GM19043 (cell line): ENCODE measurements at regions not wholly inside any gene's neighbourhood (a gene's known extent, or its start where the extent isn't known, plus 50 kb on each side); places are given as distances from the start of the nearest gene placed in this dataset.
"Not testable (repeated sequence)": the region's sequence is repeated elsewhere in the genome, so short reads cannot be mapped to it uniquely, and the experiment has no call there.

Experiments used
- ATAC-seq: cut with Tn5 transposase; IDR thresholded peaks from one replicate; pipeline ENCODE4 v1.9.1; 2021; ENCODE audit warnings: low read depth; ENCODE audit not compliant: unreplicated experiment

- ATAC-seq = not testable (repeated sequence)
Observed at GRCh38 chr1:121558034-121558433, 373.3 kb downstream of the SRGAP2C start.

GRCh38 chr1:121558514-121558913, 373.7 kb downstream of the SRGAP2C start:
- ATAC-seq = no peak

DNA sequence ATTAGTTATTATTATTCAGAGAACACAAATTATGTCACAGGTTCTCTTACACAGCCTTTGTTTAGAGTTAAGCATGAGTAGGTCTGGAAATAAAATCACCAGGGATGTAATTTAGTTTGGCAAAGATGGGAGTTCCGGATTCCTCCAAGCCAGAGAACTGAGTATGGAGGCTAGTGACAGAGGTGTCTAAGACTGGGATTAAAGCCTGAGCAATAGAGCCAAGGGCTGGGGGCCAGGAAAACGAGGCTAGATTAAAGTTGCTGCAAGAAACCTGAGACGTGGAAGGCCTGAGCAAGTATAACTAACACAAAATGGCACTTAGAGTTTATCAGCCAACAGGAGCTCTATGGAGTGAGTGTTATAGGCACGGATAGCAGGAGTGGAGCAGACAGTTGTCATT, 381.6 kb downstream of the SRGAP2C start:
- no peak for ATAC-seq

GRCh38 chr1:121569428-121569827, 384.7 kb downstream of the SRGAP2C start:
- no peak for ATAC-seq

- ATAC-seq = not testable (repeated sequence)
Observed at GRCh38 chr1:121573881-121574504, 389.2 kb downstream of the SRGAP2C start.

- ATAC-seq = not testable (repeated sequence)
Observed at GRCh38 chr1:121574505-121574899, 389.7 kb downstream of the SRGAP2C start.

- ATAC-seq = not testable (repeated sequence)
Observed at GRCh38 chr1:121582898-121583297, 398.1 kb downstream of the SRGAP2C start.

GRCh38 chr1:121586369-121587229, 401.8 kb downstream of the SRGAP2C start:
- ATAC-seq = no peak

DNA sequence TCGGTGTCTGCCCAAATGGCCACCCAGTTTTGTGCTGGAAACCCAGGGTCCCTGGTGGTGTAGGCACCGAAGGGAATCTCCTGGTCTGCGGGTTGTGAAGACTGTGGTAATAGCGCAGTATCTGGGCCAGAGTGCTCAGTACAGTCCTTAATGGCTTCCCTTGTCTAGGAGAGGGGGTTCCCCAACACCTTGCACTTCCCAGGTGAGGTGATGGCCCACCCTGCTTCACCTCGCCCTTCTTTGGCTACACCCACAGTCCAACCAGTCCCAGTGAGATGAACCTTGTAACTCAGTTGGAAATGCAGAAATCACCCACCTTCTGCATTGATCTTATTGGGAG, 402.4 kb downstream of the SRGAP2C start:
- no peak for ATAC-seq

- ATAC-seq = no peak
Observed at GRCh38 chr1:121587777-121588176, 403.0 kb downstream of the SRGAP2C start.

DNA sequence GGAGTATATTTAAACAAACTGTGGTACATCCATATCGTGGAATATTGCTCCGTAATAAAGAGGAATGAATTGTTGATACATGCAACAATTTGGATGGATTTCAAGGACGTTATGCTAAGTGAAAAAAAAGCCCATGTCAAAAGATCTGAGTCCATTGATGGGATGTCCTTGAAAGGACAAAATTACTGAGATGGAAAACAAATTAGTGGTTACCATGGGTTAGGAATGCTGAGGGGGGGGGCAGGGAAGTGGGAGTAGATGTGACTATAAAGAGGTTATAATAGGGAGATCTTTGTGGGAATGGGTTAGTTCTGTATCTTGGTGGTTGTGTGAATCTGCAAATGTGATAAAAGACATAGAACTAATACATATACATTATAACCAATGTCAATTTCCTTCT, 409.3 kb downstream of the SRGAP2C start:
- ATAC-seq = no peak

- ATAC-seq = no peak
Observed at GRCh38 chr1:121595089-121595488, 410.3 kb downstream of the SRGAP2C start.

DNA sequence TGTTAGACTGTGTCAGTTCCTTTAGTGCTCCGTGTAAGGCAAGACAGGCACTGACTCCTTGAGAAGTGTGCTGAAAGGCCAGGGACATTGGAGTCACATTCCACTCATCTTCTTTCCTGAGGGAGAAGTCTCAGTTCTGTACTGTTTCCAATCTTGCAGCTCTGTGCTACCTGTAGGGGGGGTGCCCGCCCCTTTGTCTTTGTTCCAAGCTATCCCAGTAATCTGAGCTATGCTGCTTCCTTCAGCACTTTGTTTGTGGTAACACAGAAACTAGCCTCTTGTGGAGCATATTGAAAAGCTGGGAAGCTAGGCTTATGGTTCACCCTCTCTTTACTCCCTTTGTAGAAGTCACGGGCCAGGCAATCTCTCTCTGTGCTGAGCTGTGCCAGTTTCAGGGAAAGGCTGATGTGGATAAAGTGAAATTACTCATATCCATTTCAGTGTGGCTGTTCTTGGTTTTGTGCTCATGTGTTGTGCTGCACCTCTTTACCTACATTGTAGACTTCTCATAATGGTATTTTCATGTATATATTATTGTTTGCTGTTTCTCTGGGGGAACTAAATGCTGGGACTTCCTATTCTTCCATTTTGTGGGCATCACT, 420.2 kb downstream of the SRGAP2C start:
- not testable (repeated sequence) for ATAC-seq

DNA sequence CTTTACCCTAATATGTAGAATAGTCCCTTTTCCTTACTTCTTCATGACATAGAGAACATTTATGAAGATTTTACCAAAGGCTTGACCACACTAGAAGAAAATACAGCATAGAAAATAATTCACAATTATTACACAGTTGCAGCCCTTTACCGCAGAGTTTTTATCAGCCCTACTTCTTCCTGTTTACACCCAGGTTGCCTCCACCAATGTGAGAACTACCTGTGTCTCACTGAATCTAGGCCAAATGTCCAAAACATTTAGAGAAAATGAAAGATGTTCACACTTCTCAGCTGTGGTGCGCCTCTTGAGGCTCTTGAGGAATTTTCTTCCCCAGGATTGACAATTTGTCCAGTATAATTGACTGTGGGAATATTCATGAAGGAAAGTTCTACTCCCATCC, 422.7 kb downstream of the SRGAP2C start:
- ATAC-seq = not testable (repeated sequence)
